CD1c-positive myeloid dendritic cell (primary cell): ENCODE measurements at regions not wholly inside any gene's neighbourhood (a gene's known extent, or its start where the extent isn't known, plus 50 kb on each side); places are given as distances from the start of the nearest gene placed in this dataset.
A peak's percentile ranks its signal among the peaks of the same experiment; 100 is the strongest.
"Not testable (repeated sequence)": the region's sequence is repeated elsewhere in the genome, so short reads cannot be mapped to it uniquely, and the experiment has no call there.

Experiments used
- DNase-seq: peaks from one replicate; pipeline ENCODE4 v3.0.0-alpha.2; 2016; ENCODE audit errors: extremely low spot score

- no peak for DNase-seq
Observed at GRCh38 chr3:34056951-34057390, 258.5 kb downstream of the PDCD6IP start.

- not testable (repeated sequence) for DNase-seq
Observed at GRCh38 chr3:34060995-34061394, 262.6 kb downstream of the PDCD6IP start.

- DNase-seq: no peak
Observed at GRCh38 chr3:34065901-34066300, 267.5 kb downstream of the PDCD6IP start.

- DNase-seq: no peak
Observed at GRCh38 chr3:34066328-34066727, 267.9 kb downstream of the PDCD6IP start.

- no peak for DNase-seq
Observed at GRCh38 chr3:34066999-34067398, 268.6 kb downstream of the PDCD6IP start.

- DNase-seq: no peak
Observed at GRCh38 chr3:34067536-34068051, 269.2 kb downstream of the PDCD6IP start.

GRCh38 chr3:34068505-34068904 is 270.1 kb downstream of the PDCD6IP start:
- DNase-seq: no peak

GRCh38 chr3:34070831-34071585 is 272.6 kb downstream of the PDCD6IP start:
- no peak for DNase-seq

- no peak for DNase-seq
Observed at GRCh38 chr3:34072297-34072696, 273.9 kb downstream of the PDCD6IP start.

GRCh38 chr3:34073111-34073510 is 274.7 kb downstream of the PDCD6IP start:
- no peak for DNase-seq

GRCh38 chr3:34073961-34074360 is 275.5 kb downstream of the PDCD6IP start:
- DNase-seq: no peak

GRCh38 chr3:34075975-34076374 is 277.5 kb downstream of the PDCD6IP start:
- no peak for DNase-seq

- DNase-seq: no peak
Observed at GRCh38 chr3:34077417-34078195, 279.2 kb downstream of the PDCD6IP start.

- DNase-seq: no peak
Observed at GRCh38 chr3:34078418-34078817, 280.0 kb downstream of the PDCD6IP start.

GRCh38 chr3:34079849-34080248 is 281.4 kb downstream of the PDCD6IP start:
- not testable (repeated sequence) for DNase-seq

- DNase-seq: not testable (repeated sequence)
Observed at GRCh38 chr3:34090379-34090778, 291.9 kb downstream of the PDCD6IP start.

- no peak for DNase-seq
Observed at GRCh38 chr3:34090876-34091275, 292.4 kb downstream of the PDCD6IP start.

GRCh38 chr3:34094280-34094679 is 295.9 kb downstream of the PDCD6IP start:
- not testable (repeated sequence) for DNase-seq

GRCh38 chr3:34102288-34102687 is 303.9 kb downstream of the PDCD6IP start:
- no peak for DNase-seq

- DNase-seq: no peak
Observed at GRCh38 chr3:34106379-34106778, 307.9 kb downstream of the PDCD6IP start.

GRCh38 chr3:34106879-34107278 is 308.4 kb downstream of the PDCD6IP start:
- DNase-seq: peak; percentile 44

- no peak for DNase-seq
Observed at GRCh38 chr3:34107669-34108068, 309.2 kb downstream of the PDCD6IP start.

GRCh38 chr3:34109021-34109420 is 310.6 kb downstream of the PDCD6IP start:
- DNase-seq: no peak
